HEK293 (cell line): ENCODE measurements at regions not wholly inside any gene's neighbourhood (a gene's known extent, or its start where the extent isn't known, plus 50 kb on each side); places are given as distances from the start of the nearest gene placed in this dataset.

Experiments used
- CTCF ChIA-PET: fragments of 350-600 bp; formaldehyde crosslinking; extraction: SDS; loops from one replicate; lab custom pipeline; 2021; ENCODE audit warnings: antibody characterized with exemption; lab: Yijun Ruan, JAX
- POLR2A ChIA-PET: fragments of 300-600 bp; formaldehyde crosslinking; extraction: SDS; loops from one replicate; lab custom pipeline; 2020; ENCODE audit warnings: antibody characterized with exemption, inconsistent platforms; lab: Yijun Ruan, JAX
- H3K27ac ChIP-seq: fragments of 200-500 bp; sonication (Bioruptor generic); 2 replicates; pipeline ENCODE4 v1.5.1; 2014; ENCODE audit warnings: low read depth, low read length, control low read depth, inconsistent platforms; ENCODE audit errors: extremely low read depth
- H3K36me3 ChIP-seq, 2 experiments: fragments of 200-500 bp in 1 of 2; sonication (Bioruptor generic) in 1 of 2; 1 replicate in 1 of 2; 2 replicates in 1 of 2; pipeline ENCODE4 v1.5.1; 2014 to 2017; ENCODE audit warnings: inconsistent platforms in 2 of 2, low read length in 2 of 2; ENCODE audit not compliant: control insufficient read depth in 2 of 2, insufficient read depth in 1 of 2
- H3K4me1 ChIP-seq: fragments of 200-500 bp; sonication (Bioruptor generic); 2 replicates; pipeline ENCODE4 v1.5.1; 2014; ENCODE audit warnings: mild to moderate bottlenecking, low read length, inconsistent platforms; ENCODE audit not compliant: control insufficient read depth, insufficient read depth
- H3K4me3 ChIP-seq: 2 replicates; pipeline ENCODE4 v1.5.1; 2011; ENCODE audit warnings: low read depth, mild to moderate bottlenecking, control low read depth, low read length, moderate library complexity
- H3K9me3 ChIP-seq: fragments of 200-500 bp; sonication (Bioruptor generic); 2 replicates; pipeline ENCODE4 v1.5.1; 2014; ENCODE audit warnings: low read depth, low read length, inconsistent platforms; ENCODE audit not compliant: control insufficient read depth, insufficient read depth
- MYNN ChIP-seq: fragments of 450-650 bp; formaldehyde crosslinking; IDR thresholded peaks from 2 replicates; pipeline ENCODE4 v1.5.1; 2016; ENCODE audit warnings: missing biosample characterization, missing genetic modification characterization, borderline replicate concordance
- MZF1 ChIP-seq: fragments of 450-650 bp; formaldehyde crosslinking; IDR thresholded peaks from 2 replicates; pipeline ENCODE4 v1.5.1; 2017; ENCODE audit warnings: missing biosample characterization, missing genetic modification characterization, borderline replicate concordance
- PRDM1 ChIP-seq: fragments of 450-650 bp; formaldehyde crosslinking; IDR thresholded peaks from 2 replicates; pipeline ENCODE4; 2016; ENCODE audit warnings: missing biosample characterization, missing genetic modification characterization
- TCF7L2 ChIP-seq: IDR thresholded peaks from 2 replicates; pipeline ENCODE4 v1.6.1; 2011; ENCODE audit warnings: low read depth, mild to moderate bottlenecking, inconsistent platforms, low read length, moderate library complexity, borderline replicate concordance
- ZEB2 ChIP-seq: fragments of 450-650 bp; formaldehyde crosslinking; IDR thresholded peaks from 2 replicates; pipeline ENCODE4 v1.5.1; 2016; ENCODE audit warnings: missing biosample characterization, missing genetic modification characterization
- ZNF138 ChIP-seq: fragments of 450-650 bp; formaldehyde crosslinking; IDR thresholded peaks from 2 replicates; pipeline ENCODE4 v1.5.1; 2016; ENCODE audit warnings: missing biosample characterization, missing genetic modification characterization, borderline replicate concordance
- ZNF146 ChIP-seq: fragments of 450-650 bp; formaldehyde crosslinking; IDR thresholded peaks from 2 replicates; pipeline ENCODE4 v1.5.1; 2016; ENCODE audit warnings: missing biosample characterization, missing genetic modification characterization
- ZNF175 ChIP-seq: fragments of 450-650 bp; formaldehyde crosslinking; IDR thresholded peaks from 2 replicates; pipeline ENCODE4 v1.5.1; 2016; ENCODE audit warnings: missing biosample characterization, missing genetic modification characterization
- ZNF19 ChIP-seq: fragments of 450-650 bp; formaldehyde crosslinking; IDR thresholded peaks from 2 replicates; pipeline ENCODE4; 2016; ENCODE audit warnings: missing biosample characterization, missing genetic modification characterization, low read depth
- ZNF239 ChIP-seq: fragments of 450-650 bp; formaldehyde crosslinking; IDR thresholded peaks from 2 replicates; pipeline ENCODE4 v1.5.1; 2016; ENCODE audit warnings: missing biosample characterization, missing genetic modification characterization
- ZNF24 ChIP-seq: fragments of 450-650 bp; formaldehyde crosslinking; IDR thresholded peaks from 2 replicates; pipeline ENCODE4 v1.5.1; 2016; ENCODE audit warnings: missing biosample characterization, missing genetic modification characterization
- ZNF335 ChIP-seq: fragments of 450-650 bp; formaldehyde crosslinking; conservative IDR thresholded peaks from 2 replicates; pipeline ENCODE4 v1.5.1; 2016; ENCODE audit warnings: missing biosample characterization, missing genetic modification characterization
- ZNF350 ChIP-seq: fragments of 450-650 bp; formaldehyde crosslinking; IDR thresholded peaks from 2 replicates; pipeline ENCODE4 v1.5.0; 2017; ENCODE audit warnings: missing biosample characterization, mild to moderate bottlenecking, missing genetic modification characterization
- ZNF37A ChIP-seq: fragments of 450-650 bp; IDR thresholded peaks from 2 replicates; pipeline ENCODE4 v1.5.1; 2018; ENCODE audit warnings: missing biosample characterization, missing genetic modification characterization
- ZNF423 ChIP-seq: fragments of 450-650 bp; formaldehyde crosslinking; IDR thresholded peaks from 2 replicates; pipeline ENCODE4 v1.5.1; 2016; ENCODE audit warnings: missing biosample characterization, missing genetic modification characterization
- ZNF521 ChIP-seq: fragments of 450-650 bp; formaldehyde crosslinking; IDR thresholded peaks from 2 replicates; pipeline ENCODE4 v1.5.1; 2017; ENCODE audit warnings: missing biosample characterization, mild to moderate bottlenecking, missing genetic modification characterization
- ZNF610 ChIP-seq: fragments of 450-650 bp; formaldehyde crosslinking; IDR thresholded peaks from 2 replicates; pipeline ENCODE4 v1.5.1; 2016; ENCODE audit warnings: missing biosample characterization, missing genetic modification characterization, borderline replicate concordance
- ZNF621 ChIP-seq: fragments of 450-650 bp; formaldehyde crosslinking; IDR thresholded peaks from 2 replicates; pipeline ENCODE4 v1.5.1; 2017; ENCODE audit warnings: missing biosample characterization, missing genetic modification characterization
- ZNF626 ChIP-seq: fragments of 450-650 bp; sonication (Bioruptor Pico); formaldehyde crosslinking; IDR thresholded peaks from 2 replicates; pipeline ENCODE4 v1.5.1; 2018; ENCODE audit warnings: missing biosample characterization, missing genetic modification characterization, inconsistent platforms
- ZNF658 ChIP-seq: fragments of 450-650 bp; formaldehyde crosslinking; IDR thresholded peaks from 2 replicates; pipeline ENCODE4; 2016; ENCODE audit warnings: missing biosample characterization, missing genetic modification characterization
- ZNF664 ChIP-seq: fragments of 450-650 bp; formaldehyde crosslinking; IDR thresholded peaks from 2 replicates; pipeline ENCODE4 v1.5.1; 2016; ENCODE audit warnings: missing biosample characterization, missing genetic modification characterization
- ZNF777 ChIP-seq: fragments of 450-650 bp; formaldehyde crosslinking; IDR thresholded peaks from 2 replicates; pipeline ENCODE4 v1.5.1; 2017; ENCODE audit warnings: missing biosample characterization, missing genetic modification characterization, borderline replicate concordance
- TF ChIP-seq, protein P1 (sequence below): fragments of 450-650 bp; formaldehyde crosslinking; conservative IDR thresholded peaks from 2 replicates; pipeline ENCODE4 v1.5.1; 2016; ENCODE audit warnings: low read depth, missing biosample characterization, missing genetic modification characterization
- TF ChIP-seq, protein P2 (sequence below): fragments of 450-650 bp; formaldehyde crosslinking; IDR thresholded peaks from 2 replicates; pipeline ENCODE4 v1.5.1; 2016; ENCODE audit warnings: missing biosample characterization, missing genetic modification characterization
- TF ChIP-seq, protein P3 (sequence below): fragments of 450-650 bp; formaldehyde crosslinking; IDR thresholded peaks from 2 replicates; pipeline ENCODE4; 2016; ENCODE audit warnings: missing biosample characterization, missing genetic modification characterization
- TF ChIP-seq, protein P4 (sequence below): fragments of 450-650 bp; formaldehyde crosslinking; IDR thresholded peaks from 2 replicates; pipeline ENCODE4 v1.5.1; 2016; ENCODE audit warnings: missing biosample characterization, missing genetic modification characterization

DNA sequence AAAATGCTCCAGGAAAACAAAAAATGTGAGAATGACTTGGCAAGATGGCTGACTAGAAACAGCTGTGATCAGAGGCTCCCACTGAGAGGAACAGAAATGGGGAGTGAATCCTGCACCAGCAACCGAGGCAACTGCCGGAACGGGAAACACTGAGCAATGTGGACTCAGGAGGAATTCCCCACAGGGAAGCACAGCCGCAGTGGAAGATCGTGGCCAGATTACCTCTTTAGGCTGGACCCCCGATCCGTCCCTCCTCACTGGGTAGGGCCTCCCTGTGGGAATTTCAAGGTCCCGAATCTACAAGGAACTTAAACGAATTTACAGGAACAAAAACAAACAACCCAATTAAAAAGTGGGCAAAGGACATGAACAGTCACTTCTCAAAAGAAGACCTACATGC is 385.2 kb upstream of the MCTP2 start:
- ChIA-PET POLR2A (no interaction called here), CTCF (interaction anchor here (0.6 kb wide), 1 partner anchor 632 kb away, joined by 3 read pairs; no protein-coding TSS in a partner anchor)
- TF ChIP-seq, protein P1, sequence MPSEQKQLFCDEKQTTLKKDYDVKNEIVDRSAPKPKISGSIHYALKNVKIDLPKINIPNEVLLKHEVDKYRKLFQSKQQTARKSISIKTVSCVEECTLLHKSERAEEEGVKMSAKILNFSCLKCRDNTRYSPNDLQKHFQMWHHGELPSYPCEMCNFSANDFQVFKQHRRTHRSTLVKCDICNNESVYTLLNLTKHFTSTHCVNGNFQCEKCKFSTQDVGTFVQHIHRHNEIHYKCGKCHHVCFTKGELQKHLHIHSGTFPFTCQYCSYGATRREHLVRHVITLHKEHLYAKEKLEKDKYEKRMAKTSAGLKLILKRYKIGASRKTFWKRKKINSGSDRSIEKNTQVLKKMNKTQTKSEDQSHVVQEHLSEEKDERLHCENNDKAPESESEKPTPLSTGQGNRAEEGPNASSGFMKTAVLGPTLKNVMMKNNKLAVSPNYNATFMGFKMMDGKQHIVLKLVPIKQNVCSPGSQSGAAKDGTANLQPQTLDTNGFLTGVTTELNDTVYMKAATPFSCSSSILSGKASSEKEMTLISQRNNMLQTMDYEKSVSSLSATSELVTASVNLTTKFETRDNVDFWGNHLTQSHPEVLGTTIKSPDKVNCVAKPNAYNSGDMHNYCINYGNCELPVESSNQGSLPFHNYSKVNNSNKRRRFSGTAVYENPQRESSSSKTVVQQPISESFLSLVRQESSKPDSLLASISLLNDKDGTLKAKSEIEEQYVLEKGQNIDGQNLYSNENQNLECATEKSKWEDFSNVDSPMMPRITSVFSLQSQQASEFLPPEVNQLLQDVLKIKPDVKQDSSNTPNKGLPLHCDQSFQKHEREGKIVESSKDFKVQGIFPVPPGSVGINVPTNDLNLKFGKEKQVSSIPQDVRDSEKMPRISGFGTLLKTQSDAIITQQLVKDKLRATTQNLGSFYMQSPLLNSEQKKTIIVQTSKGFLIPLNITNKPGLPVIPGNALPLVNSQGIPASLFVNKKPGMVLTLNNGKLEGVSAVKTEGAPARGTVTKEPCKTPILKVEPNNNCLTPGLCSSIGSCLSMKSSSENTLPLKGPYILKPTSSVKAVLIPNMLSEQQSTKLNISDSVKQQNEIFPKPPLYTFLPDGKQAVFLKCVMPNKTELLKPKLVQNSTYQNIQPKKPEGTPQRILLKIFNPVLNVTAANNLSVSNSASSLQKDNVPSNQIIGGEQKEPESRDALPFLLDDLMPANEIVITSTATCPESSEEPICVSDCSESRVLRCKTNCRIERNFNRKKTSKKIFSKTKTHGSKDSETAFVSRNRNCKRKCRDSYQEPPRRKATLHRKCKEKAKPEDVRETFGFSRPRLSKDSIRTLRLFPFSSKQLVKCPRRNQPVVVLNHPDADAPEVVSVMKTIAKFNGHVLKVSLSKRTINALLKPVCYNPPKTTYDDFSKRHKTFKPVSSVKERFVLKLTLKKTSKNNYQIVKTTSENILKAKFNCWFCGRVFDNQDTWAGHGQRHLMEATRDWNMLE: no peak
- no peak for TF ChIP-seq ZNF423 (tag by site-specific recombination)
- TF ChIP-seq ZNF777 (tag by site-specific recombination): no peak
- no peak for TF ChIP-seq ZNF521 (tag by site-specific recombination)
- no peak for TF ChIP-seq TCF7L2
- no peak for TF ChIP-seq ZNF138 (tag by site-specific recombination)
- no peak for TF ChIP-seq ZNF24
- TF ChIP-seq ZNF658: no peak
- TF ChIP-seq ZNF621 (tag by site-specific recombination): no peak
- TF ChIP-seq ZNF664 (tag by site-specific recombination): no peak
- TF ChIP-seq, protein P2, sequence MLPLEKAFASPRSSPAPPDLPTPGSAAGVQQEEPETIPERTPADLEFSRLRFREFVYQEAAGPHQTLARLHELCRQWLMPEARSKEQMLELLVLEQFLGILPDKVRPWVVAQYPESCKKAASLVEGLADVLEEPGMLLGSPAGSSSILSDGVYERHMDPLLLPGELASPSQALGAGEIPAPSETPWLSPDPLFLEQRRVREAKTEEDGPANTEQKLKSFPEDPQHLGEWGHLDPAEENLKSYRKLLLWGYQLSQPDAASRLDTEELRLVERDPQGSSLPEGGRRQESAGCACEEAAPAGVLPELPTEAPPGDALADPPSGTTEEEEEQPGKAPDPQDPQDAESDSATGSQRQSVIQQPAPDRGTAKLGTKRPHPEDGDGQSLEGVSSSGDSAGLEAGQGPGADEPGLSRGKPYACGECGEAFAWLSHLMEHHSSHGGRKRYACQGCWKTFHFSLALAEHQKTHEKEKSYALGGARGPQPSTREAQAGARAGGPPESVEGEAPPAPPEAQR (tag by site-specific recombination): no peak
- no peak for TF ChIP-seq ZNF37A (tag by site-specific recombination)
- no peaks in the 10 kb centered on the region for H3K9me3 ChIP-seq
- no peak overlapping the region for H3K4me3 ChIP-seq
- H3K4me1 ChIP-seq: no peaks in the 10 kb centered on the region
- no peaks in the 10 kb centered on the region for H3K36me3 ChIP-seq
- no peak overlapping the region for H3K27ac ChIP-seq

DNA sequence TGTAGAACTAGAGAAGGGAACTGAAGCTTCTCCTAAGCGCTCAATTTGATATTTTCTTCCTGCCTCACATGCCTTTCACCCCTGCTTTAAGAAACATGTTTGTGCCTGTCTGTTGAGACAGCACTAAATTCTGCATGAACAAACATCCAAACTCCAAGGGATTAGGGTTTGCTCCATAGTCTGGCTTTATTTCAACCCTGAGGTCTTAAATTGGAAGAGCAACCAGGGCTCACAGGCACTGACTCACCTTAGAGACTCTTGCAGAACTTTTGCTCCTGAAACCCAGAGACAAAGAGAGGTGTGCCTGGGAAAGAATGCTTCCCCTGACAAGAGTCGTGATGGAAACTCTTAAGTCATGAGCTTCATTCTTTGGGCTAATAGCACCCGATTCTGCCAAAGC is 393.9 kb upstream of the MCTP2 start:
- Histone ChIP-seq H3K4me3 (no peak overlapping the region), H3K36me3 (no peaks in the 10 kb centered on the region), H3K9me3 (no peaks in the 10 kb centered on the region; the same call in 1 of the 2 replicates), H3K4me1 (no peaks in the 10 kb centered on the region), H3K27ac (no peak overlapping the region)
- POLR2A ChIA-PET: no interaction called here
- TF ChIP-seq PRDM1 (tag by site-specific recombination) (no peak), ZEB2 (no peak)
- CTCF ChIA-PET: no interaction called here

DNA sequence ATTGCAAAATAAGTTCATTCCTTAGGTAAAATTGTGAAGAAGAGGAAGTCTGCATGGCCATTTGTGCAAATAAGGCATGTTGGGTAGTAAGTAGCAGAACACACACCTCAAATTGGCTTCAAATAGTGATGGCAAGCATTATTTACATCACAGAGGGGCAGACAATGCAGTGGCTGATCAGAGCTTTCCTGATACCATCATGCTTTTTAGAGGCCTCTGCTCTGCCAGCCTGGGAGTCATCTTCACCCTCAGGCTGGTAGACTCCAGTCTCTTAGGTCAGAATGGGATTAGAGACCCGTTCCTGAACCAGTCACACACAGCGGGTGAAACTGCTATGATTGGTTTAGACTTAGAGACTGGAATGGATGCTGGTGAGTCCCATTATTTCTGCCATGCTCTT is 396.0 kb upstream of the MCTP2 start:
- CTCF ChIA-PET: no interaction called here
- H3K9me3 ChIP-seq: no peaks in the 10 kb centered on the region; the same call in 1 of the 2 replicates
- no peaks in the 10 kb centered on the region for H3K4me1 ChIP-seq
- TF ChIP-seq ZNF423 (tag by site-specific recombination) (no peak), ZNF19 (tag by site-specific recombination) (no peak), ZNF350 (tag by site-specific recombination) (no peak), ZNF146 (tag by site-specific recombination) (no peak), ZNF335 (tag by site-specific recombination) (no peak), MYNN (no peak), MZF1 (tag by site-specific recombination) (no peak), ZNF626 (no peak), ZNF175 (tag by site-specific recombination) (no peak), ZNF610 (tag by site-specific recombination) (no peak), ZNF239 (tag by site-specific recombination) (no peak)
- TF ChIP-seq, protein P3, sequence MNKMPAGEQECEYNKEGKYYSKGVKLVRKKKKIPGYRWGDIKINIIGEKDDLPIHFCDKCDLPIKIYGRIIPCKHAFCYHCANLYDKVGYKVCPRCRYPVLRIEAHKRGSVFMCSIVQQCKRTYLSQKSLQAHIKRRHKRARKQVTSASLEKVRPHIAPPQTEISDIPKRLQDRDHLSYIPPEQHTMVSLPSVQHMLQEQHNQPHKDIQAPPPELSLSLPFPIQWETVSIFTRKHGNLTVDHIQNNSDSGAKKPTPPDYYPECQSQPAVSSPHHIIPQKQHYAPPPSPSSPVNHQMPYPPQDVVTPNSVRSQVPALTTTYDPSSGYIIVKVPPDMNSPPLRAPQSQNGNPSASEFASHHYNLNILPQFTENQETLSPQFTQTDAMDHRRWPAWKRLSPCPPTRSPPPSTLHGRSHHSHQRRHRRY (tag by site-specific recombination): no peak
- TF ChIP-seq, protein P4, sequence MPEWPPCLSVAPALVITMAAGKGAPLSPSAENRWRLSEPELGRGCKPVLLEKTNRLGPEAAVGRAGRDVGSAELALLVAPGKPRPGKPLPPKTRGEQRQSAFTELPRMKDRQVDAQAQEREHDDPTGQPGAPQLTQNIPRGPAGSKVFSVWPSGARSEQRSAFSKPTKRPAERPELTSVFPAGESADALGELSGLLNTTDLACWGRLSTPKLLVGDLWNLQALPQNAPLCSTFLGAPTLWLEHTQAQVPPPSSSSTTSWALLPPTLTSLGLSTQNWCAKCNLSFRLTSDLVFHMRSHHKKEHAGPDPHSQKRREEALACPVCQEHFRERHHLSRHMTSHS: no peak
- no peaks in the 10 kb centered on the region for H3K36me3 ChIP-seq
- POLR2A ChIA-PET: no interaction called here
- H3K4me3 ChIP-seq: no peak overlapping the region
- H3K27ac ChIP-seq: no peak overlapping the region
